ENCODE measurements at regions not wholly inside any gene's neighbourhood (a gene's known extent, or its start where the extent isn't known, plus 50 kb on each side); places are given as distances from the start of the nearest gene placed in this dataset.

GRCh38 chr4:64807821-64808220, 398.6 kb upstream of the TECRL start:
- H3K4me1 ChIP-seq (ENCODE audit: control insufficient read depth in 1 of 2, insufficient read depth in 2 of 2, low read length in 2 of 2) = no peaks in the 10 kb centered on the region
- DNase-seq (ENCODE audit: low read depth, low spot score) (no peak), ATAC-seq (no peak)
- no peaks in the 10 kb centered on the region for H4K20me1 ChIP-seq (ENCODE audit: insufficient read depth)
- ChIA-PET POLR2A (no interaction called here), CTCF (no interaction called here), RAD21 (ENCODE audit: low non-redundant PET in 1 of 2, low total read pairs in 2 of 2, uncharacterized antibody in 2 of 2, unreplicated experiment in 2 of 2) (no interaction called here)
- no peak for TF ChIP-seq JUND (IDR thresholded peaks at IDR 0.05)
- TF ChIP-seq EGR1 (IDR thresholded peaks at IDR 0.05; ENCODE audit: low read depth) = no peak
- no peak for TF ChIP-seq SIN3A (IDR thresholded peaks at IDR 0.05; ENCODE audit: low read depth)
- no peak for TF ChIP-seq CEBPB (IDR thresholded peaks at IDR 0.05; ENCODE audit: low read depth)
- no peak for TF ChIP-seq SP1 (IDR thresholded peaks at IDR 0.05; ENCODE audit: low read depth)
- TF ChIP-seq CBX3 (IDR thresholded peaks at IDR 0.05; ENCODE audit: low read depth) = no peak
- no peak for TF ChIP-seq ZFX (IDR thresholded peaks at IDR 0.05)
- TF ChIP-seq YY1 (IDR thresholded peaks at IDR 0.05; ENCODE audit: extremely low read depth, insufficient replicate concordance, low read depth, low read length) = no peak
- no peak for TF ChIP-seq EZH2phosphoT487 (IDR thresholded peaks at IDR 0.05; ENCODE audit: borderline replicate concordance)
- TF ChIP-seq FOSL1 (IDR thresholded peaks at IDR 0.05; ENCODE audit: low read depth) = no peak
- TF ChIP-seq, protein P1, sequence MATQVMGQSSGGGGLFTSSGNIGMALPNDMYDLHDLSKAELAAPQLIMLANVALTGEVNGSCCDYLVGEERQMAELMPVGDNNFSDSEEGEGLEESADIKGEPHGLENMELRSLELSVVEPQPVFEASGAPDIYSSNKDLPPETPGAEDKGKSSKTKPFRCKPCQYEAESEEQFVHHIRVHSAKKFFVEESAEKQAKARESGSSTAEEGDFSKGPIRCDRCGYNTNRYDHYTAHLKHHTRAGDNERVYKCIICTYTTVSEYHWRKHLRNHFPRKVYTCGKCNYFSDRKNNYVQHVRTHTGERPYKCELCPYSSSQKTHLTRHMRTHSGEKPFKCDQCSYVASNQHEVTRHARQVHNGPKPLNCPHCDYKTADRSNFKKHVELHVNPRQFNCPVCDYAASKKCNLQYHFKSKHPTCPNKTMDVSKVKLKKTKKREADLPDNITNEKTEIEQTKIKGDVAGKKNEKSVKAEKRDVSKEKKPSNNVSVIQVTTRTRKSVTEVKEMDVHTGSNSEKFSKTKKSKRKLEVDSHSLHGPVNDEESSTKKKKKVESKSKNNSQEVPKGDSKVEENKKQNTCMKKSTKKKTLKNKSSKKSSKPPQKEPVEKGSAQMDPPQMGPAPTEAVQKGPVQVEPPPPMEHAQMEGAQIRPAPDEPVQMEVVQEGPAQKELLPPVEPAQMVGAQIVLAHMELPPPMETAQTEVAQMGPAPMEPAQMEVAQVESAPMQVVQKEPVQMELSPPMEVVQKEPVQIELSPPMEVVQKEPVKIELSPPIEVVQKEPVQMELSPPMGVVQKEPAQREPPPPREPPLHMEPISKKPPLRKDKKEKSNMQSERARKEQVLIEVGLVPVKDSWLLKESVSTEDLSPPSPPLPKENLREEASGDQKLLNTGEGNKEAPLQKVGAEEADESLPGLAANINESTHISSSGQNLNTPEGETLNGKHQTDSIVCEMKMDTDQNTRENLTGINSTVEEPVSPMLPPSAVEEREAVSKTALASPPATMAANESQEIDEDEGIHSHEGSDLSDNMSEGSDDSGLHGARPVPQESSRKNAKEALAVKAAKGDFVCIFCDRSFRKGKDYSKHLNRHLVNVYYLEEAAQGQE (IDR thresholded peaks at IDR 0.05; ENCODE audit: low read depth) = no peak
- TF ChIP-seq SRF (IDR thresholded peaks at IDR 0.05; ENCODE audit: low read depth) = no peak
- no peak for TF ChIP-seq RAD21 (IDR thresholded peaks at IDR 0.05; ENCODE audit: low read depth)
- TF ChIP-seq, protein P2, sequence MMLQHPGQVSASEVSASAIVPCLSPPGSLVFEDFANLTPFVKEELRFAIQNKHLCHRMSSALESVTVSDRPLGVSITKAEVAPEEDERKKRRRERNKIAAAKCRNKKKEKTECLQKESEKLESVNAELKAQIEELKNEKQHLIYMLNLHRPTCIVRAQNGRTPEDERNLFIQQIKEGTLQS (IDR thresholded peaks at IDR 0.05) = no peak
- no peak for TF ChIP-seq ELF1 (IDR thresholded peaks at IDR 0.05; ENCODE audit: borderline replicate concordance, low read depth)
- no peak for TF ChIP-seq POLR2AphosphoS5 (IDR thresholded peaks at IDR 0.05; ENCODE audit: low read depth, low read length)
- no peak for TF ChIP-seq POLR2A (IDR thresholded peaks at IDR 0.05; ENCODE audit: borderline replicate concordance, extremely low read depth, insufficient read depth, insufficient read length)
- H2AFZ ChIP-seq (ENCODE audit: low read depth, low read length, poor library complexity, severe bottlenecking) = no peak overlapping the region
- H3K79me2 ChIP-seq (ENCODE audit: insufficient read depth, low read length) = no peaks in the 10 kb centered on the region
- H3K4me3 ChIP-seq (replicated peaks in 1 of 2; ENCODE audit: low read depth in 1 of 2, low read length in 2 of 2) = no peak overlapping the region
- H3K9me3 ChIP-seq (ENCODE audit: control insufficient read depth in 1 of 2, insufficient read depth in 1 of 2, low read depth in 1 of 2, low read length in 2 of 2) = peaks cover 3 to 7% of the 10 kb centered on the region in 2 experiments; a peak in 2 of 4 replicates
- H3K27ac ChIP-seq (ENCODE audit: low read depth, low read length) = no peak overlapping the region
- no TSS peak for BruUV-seq (replicated peaks)
- H3K9me2 ChIP-seq (ENCODE audit: insufficient read depth) = no peaks in the 10 kb centered on the region
- intact Hi-C loops (cut with micrococcal nuclease) = no loop called here
- H3K36me3 ChIP-seq (ENCODE audit: control insufficient read depth in 1 of 2, insufficient read depth in 2 of 2, low read length in 2 of 2) = no peaks in the 10 kb centered on the region
- no peak overlapping the region for H3K9ac ChIP-seq (ENCODE audit: low read length)
- H3K27me3 ChIP-seq (ENCODE audit: insufficient read depth, low read length) = no peaks in the 10 kb centered on the region
- H3K4me2 ChIP-seq (ENCODE audit: low read length) = no peak overlapping the region

All from HCT116 (cell line).